ENCODE measurements at regions not wholly inside any gene's neighbourhood (a gene's known extent, or its start where the extent isn't known, plus 50 kb on each side); places are given as distances from the start of the nearest gene placed in this dataset.

DNA sequence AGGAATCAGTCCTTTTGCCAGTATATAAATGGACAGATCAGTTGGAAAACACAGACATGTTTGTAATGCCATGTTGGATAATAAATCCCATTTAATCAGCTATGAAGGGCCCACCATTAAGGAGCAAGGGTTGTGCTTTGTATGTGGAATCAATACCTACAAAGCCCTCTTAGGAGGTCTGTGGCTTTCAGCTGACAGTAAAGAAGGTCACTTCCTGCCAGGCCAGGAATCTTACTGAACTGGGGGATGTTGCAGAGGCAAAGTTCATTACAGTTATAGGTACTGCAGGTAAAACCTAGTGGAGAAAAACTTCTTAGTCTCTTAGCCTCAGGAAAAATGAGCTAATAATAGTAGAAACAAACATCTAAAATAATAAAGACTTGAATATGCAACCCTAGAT is 129.5 kb downstream of the FAM76B start:
- peak in 1 of 2 donors; percentile 4 for DNase-seq (ENCODE audit: low read depth in 1 of 2, low spot score in 1 of 2)
- Histone ChIP-seq H3K4me3 (no peak overlapping the region), H3K27me3 (no peaks in the 10 kb centered on the region), H3K36me3 (no peaks in the 10 kb centered on the region), H3K9me3 (ENCODE audit: low read depth) (no peaks in the 10 kb centered on the region), H3K27ac (no peak overlapping the region), H3K4me1 (ENCODE audit: low read depth) (no peaks in the 10 kb centered on the region)
- TF ChIP-seq, protein P1, sequence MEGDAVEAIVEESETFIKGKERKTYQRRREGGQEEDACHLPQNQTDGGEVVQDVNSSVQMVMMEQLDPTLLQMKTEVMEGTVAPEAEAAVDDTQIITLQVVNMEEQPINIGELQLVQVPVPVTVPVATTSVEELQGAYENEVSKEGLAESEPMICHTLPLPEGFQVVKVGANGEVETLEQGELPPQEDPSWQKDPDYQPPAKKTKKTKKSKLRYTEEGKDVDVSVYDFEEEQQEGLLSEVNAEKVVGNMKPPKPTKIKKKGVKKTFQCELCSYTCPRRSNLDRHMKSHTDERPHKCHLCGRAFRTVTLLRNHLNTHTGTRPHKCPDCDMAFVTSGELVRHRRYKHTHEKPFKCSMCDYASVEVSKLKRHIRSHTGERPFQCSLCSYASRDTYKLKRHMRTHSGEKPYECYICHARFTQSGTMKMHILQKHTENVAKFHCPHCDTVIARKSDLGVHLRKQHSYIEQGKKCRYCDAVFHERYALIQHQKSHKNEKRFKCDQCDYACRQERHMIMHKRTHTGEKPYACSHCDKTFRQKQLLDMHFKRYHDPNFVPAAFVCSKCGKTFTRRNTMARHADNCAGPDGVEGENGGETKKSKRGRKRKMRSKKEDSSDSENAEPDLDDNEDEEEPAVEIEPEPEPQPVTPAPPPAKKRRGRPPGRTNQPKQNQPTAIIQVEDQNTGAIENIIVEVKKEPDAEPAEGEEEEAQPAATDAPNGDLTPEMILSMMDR (IDR thresholded peaks at IDR 0.05; ENCODE audit: low read depth, low read length), result no peak

DNA sequence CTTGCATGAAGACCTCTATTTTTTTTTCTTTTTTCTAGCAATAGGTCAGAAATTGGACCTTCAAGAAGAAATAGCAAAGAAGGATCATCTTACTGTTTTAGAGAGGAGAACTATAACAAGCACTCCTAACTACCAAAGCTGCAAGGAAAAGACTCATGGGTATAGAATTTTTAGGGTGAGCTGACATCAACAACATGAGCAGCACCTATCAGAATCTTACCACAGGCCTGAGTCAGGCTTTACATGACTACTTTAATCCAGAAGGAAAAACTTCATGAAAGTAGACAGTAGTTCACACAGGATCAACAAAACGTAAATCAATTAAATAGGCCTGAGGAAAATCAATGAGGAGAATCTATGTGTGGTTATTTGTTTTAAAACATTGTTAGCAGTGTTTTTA is 130.5 kb downstream of the FAM76B start:
- no peaks in the 10 kb centered on the region for H3K4me1 ChIP-seq (ENCODE audit: low read depth)
- no peak overlapping the region for H3K27ac ChIP-seq
- no peak overlapping the region for H3K4me3 ChIP-seq
- H3K27me3 ChIP-seq, result no peaks in the 10 kb centered on the region
- TF ChIP-seq, protein P1 (IDR thresholded peaks at IDR 0.05; ENCODE audit: low read depth, low read length), result no peak
- no peaks in the 10 kb centered on the region for H3K36me3 ChIP-seq
- DNase-seq (ENCODE audit: low read depth in 1 of 2, low spot score in 1 of 2), result no peak
- H3K9me3 ChIP-seq (ENCODE audit: low read depth), result no peaks in the 10 kb centered on the region

DNA sequence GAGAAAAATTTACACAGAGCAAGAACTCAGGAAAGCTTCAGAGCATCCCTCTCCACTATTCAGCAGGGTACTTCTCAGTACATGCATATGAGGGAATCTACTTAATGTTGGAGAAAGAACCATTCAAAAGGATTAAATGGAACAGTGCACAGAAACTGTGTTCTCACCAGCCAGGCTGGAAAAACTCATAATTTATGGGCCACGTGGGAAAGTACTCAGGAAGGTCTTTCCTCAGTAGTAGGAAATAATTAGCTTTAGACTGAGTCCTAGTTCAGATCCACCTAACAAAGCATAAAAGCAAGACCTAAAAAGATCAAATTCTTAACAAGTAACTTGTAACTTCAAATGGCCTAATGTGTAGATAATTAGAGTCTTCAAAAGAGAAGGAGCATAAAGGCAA is 134.0 kb downstream of the FAM76B start:
- H3K4me3 ChIP-seq, result no peak overlapping the region
- H3K9me3 ChIP-seq (ENCODE audit: low read depth), result no peaks in the 10 kb centered on the region
- H3K27ac ChIP-seq, result no peak overlapping the region
- H3K27me3 ChIP-seq, result no peaks in the 10 kb centered on the region
- TF ChIP-seq, protein P1 (IDR thresholded peaks at IDR 0.05; ENCODE audit: low read depth, low read length), result no peak
- no peaks in the 10 kb centered on the region for H3K36me3 ChIP-seq
- no peaks in the 10 kb centered on the region for H3K4me1 ChIP-seq (ENCODE audit: low read depth)
- no peak for DNase-seq (ENCODE audit: low read depth in 1 of 2, low spot score in 1 of 2)

DNA sequence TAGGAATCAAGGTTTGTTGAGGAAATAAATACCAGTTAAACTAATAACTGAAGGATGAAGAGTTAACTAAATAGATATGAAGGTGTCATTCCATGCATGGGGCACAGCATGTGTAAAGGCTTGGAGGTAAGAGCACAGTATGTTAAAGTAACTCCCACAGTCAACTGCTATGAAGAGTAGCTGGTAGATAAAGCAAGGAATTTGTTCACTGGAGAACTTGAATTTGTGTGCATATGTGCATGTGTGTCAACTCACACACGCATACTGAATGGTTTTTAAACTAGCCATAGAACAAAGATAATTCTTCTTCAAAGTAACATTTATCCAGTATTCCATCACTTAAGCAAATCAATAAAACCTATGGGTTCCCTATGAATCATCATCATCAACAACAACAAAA is 135.9 kb downstream of the FAM76B start:
- no peak overlapping the region for H3K4me3 ChIP-seq
- H3K36me3 ChIP-seq, result no peaks in the 10 kb centered on the region
- DNase-seq (ENCODE audit: low read depth in 1 of 2, low spot score in 1 of 2), result no peak
- H3K27ac ChIP-seq, result no peak overlapping the region
- no peaks in the 10 kb centered on the region for H3K9me3 ChIP-seq (ENCODE audit: low read depth)
- H3K27me3 ChIP-seq, result no peaks in the 10 kb centered on the region
- TF ChIP-seq, protein P1 (IDR thresholded peaks at IDR 0.05; ENCODE audit: low read depth, low read length), result no peak
- H3K4me1 ChIP-seq (ENCODE audit: low read depth), result no peaks in the 10 kb centered on the region

DNA sequence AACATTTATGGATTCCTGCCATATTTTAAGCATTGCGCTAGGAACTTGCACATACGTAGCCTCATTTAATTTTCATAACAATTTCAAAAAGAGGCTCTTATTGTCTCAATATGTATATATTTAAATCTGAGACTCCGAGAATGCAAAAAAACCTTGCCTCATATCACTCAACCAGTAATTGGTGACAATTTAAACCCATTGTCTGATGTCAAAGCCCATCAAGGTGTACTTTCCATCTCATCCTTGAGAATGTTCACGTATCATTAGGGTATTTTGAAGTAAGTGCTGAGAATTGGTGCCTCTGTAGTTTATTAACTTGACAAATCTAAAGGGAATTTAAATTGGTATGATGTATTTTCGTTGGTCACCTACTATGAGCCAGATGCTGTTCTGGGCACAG is 136.5 kb downstream of the FAM76B start:
- Histone ChIP-seq H3K9me3 (ENCODE audit: low read depth) (no peaks in the 10 kb centered on the region), H3K4me1 (ENCODE audit: low read depth) (no peaks in the 10 kb centered on the region), H3K27me3 (no peaks in the 10 kb centered on the region), H3K27ac (no peak overlapping the region), H3K36me3 (no peaks in the 10 kb centered on the region), H3K4me3 (no peak overlapping the region)
- no peak for DNase-seq (ENCODE audit: low read depth in 1 of 2, low spot score in 1 of 2)
- TF ChIP-seq, protein P1 (IDR thresholded peaks at IDR 0.05; ENCODE audit: low read depth, low read length), result no peak

DNA sequence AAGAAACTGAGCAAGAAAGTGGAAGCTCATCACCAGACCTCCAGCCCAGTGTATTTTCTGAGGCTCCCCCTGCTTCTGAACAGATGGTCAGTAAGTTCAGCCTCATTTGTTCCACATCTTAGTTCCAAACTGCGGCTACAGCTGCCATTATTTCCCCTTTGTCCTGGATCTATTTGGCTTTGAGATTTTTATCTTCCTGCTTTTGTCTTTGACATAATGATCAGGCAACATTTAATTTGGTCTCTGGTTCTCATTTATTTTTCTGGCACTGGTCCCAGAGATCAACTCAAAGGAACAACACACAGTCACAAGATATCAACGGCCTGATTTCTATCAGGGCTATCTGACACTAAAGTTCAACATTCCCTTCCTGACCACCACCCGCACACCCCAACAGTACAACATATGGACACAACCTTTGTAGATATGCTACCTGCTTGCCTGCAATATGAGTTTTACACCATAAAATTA is 137.5 kb downstream of the FAM76B start:
- DNase-seq (ENCODE audit: low read depth in 1 of 2, low spot score in 1 of 2), result no peak
- H3K4me1 ChIP-seq (ENCODE audit: low read depth), result no peaks in the 10 kb centered on the region
- H3K36me3 ChIP-seq, result no peaks in the 10 kb centered on the region
- H3K27ac ChIP-seq, result no peak overlapping the region
- H3K27me3 ChIP-seq, result no peaks in the 10 kb centered on the region
- H3K4me3 ChIP-seq, result no peak overlapping the region
- H3K9me3 ChIP-seq (ENCODE audit: low read depth), result no peaks in the 10 kb centered on the region
- TF ChIP-seq, protein P1 (IDR thresholded peaks at IDR 0.05; ENCODE audit: low read depth, low read length), result no peak
